HepG2 (cell line): ENCODE measurements at regions not wholly inside any gene's neighbourhood (a gene's known extent, or its start where the extent isn't known, plus 50 kb on each side); places are given as distances from the start of the nearest gene placed in this dataset.

Experiments
- CREB1 ChIP-seq, 2 experiments: fragments of 450-650 bp in 1 of 2; IDR thresholded peaks; 2 replicates each; pipeline ENCODE4 v1.6.1; 2016 to 2017; ENCODE audit warnings: control low read depth in 1 of 2, mild to moderate bottlenecking in 1 of 2, missing compliant biosample characterization in 1 of 2, missing genetic modification characterization in 1 of 2
- E2F1 ChIP-seq: sonication (generic); formaldehyde crosslinking; IDR thresholded peaks from 2 replicates; pipeline ENCODE4 v1.5.0; 2020; ENCODE audit warnings: missing genetic modification reagents
- SETDB1 ChIP-seq: sonication (generic); formaldehyde crosslinking; IDR thresholded peaks from 2 replicates; pipeline ENCODE4 v1.5.1; 2020; ENCODE audit warnings: missing genetic modification reagents, mild to moderate bottlenecking, borderline replicate concordance
- ZBTB46 ChIP-seq: sonication (generic); formaldehyde crosslinking; IDR thresholded peaks from 2 replicates; pipeline ENCODE4 v1.4.0; 2020; ENCODE audit warnings: mild to moderate bottlenecking, missing genetic modification reagents, borderline replicate concordance
- ZNF280B ChIP-seq: sonication (generic); formaldehyde crosslinking; IDR thresholded peaks from 2 replicates; pipeline ENCODE4 v1.5.0; 2020; ENCODE audit warnings: missing genetic modification reagents, mild to moderate bottlenecking, borderline replicate concordance
- ZNF318 ChIP-seq: sonication (generic); formaldehyde crosslinking; IDR thresholded peaks from 2 replicates; pipeline ENCODE4 v1.4.0; 2020; ENCODE audit warnings: mild to moderate bottlenecking, missing genetic modification reagents
- ZNF431 ChIP-seq: sonication (generic); formaldehyde crosslinking; IDR thresholded peaks from 2 replicates; pipeline ENCODE4 v1.9.0; 2022; ENCODE audit warnings: missing genetic modification reagents, low read depth, mild to moderate bottlenecking, borderline replicate concordance

- TF ChIP-seq ZNF318 (no peak), ZNF280B (CRISPR knock-in tag) (no peak), ZNF431 (CRISPR knock-in tag) (no peak), SETDB1 (no peak), CREB1 (IDR thresholded peaks at IDR 0.05) (no peak), CREB1 (CRISPR knock-in tag; IDR thresholded peaks at IDR 0.05) (no peak), E2F1 (no peak), ZBTB46 (CRISPR knock-in tag) (no peak)
These were observed 133.9 kb downstream of the PPP1R3A start (continued) for GRCh38 chr7:113784956-113785355.
